MM.1S (cell line): ENCODE measurements at regions not wholly inside any gene's neighbourhood (a gene's known extent, or its start where the extent isn't known, plus 50 kb on each side); places are given as distances from the start of the nearest gene placed in this dataset.

Experiments
- DNase-seq: peaks from one replicate; pipeline ENCODE4 v3.0.0-alpha.2; 2015
- H2AFZ ChIP-seq: fragments of 300-600 bp; sonication (generic); 2 replicates; pipeline ENCODE4 v1.6.0; 2016; ENCODE audit warnings: antibody characterized with exemption, low read length
- H3F3A ChIP-seq: fragments of 300-600 bp; sonication (generic); 2 replicates; pipeline ENCODE4 v1.6.1; 2016; ENCODE audit warnings: mild to moderate bottlenecking, antibody characterized with exemption, low read length, moderate library complexity, mixed read lengths; ENCODE audit not compliant: insufficient read depth
- H3K27ac ChIP-seq: fragments of 300-600 bp; sonication (generic); 2 replicates; pipeline ENCODE4 v1.5.1; 2016; ENCODE audit warnings: mild to moderate bottlenecking, low read length
- H3K27me3 ChIP-seq: fragments of 300-600 bp; sonication (generic); replicated peaks from 2 replicates; pipeline ENCODE4 v1.6.0; 2016; ENCODE audit warnings: low read length; ENCODE audit not compliant: insufficient read depth
- H3K36me3 ChIP-seq: fragments of 300-600 bp; sonication (generic); replicated peaks from 2 replicates; pipeline ENCODE4 v1.6.1; 2016; ENCODE audit warnings: mild to moderate bottlenecking, low read length, mixed read lengths; ENCODE audit not compliant: insufficient read depth
- H3K4me1 ChIP-seq: fragments of 300-600 bp; sonication (generic); 2 replicates; pipeline ENCODE4 v1.6.1; 2016; ENCODE audit warnings: low read length, mixed read lengths
- H3K4me2 ChIP-seq: fragments of 300-600 bp; sonication (generic); 2 replicates; pipeline ENCODE4 v1.6.0; 2016; ENCODE audit warnings: low read depth, low read length
- H3K4me3 ChIP-seq: fragments of 300-600 bp; sonication (generic); 2 replicates; pipeline ENCODE4 v1.5.1; 2016; ENCODE audit warnings: low read length, mixed read lengths
- H3K79me2 ChIP-seq: fragments of 300-600 bp; sonication (generic); 2 replicates; pipeline ENCODE4 v1.6.1; 2016; ENCODE audit warnings: mixed run types, low read length, mixed read lengths
- H3K9ac ChIP-seq: fragments of 300-600 bp; sonication (generic); 2 replicates; pipeline ENCODE4 v1.6.1; 2016; ENCODE audit warnings: low read length, mixed read lengths
- H3K9me2 ChIP-seq: fragments of 300-600 bp; sonication (generic); replicated peaks from 2 replicates; pipeline ENCODE4 v1.6.1; 2016; ENCODE audit warnings: mild to moderate bottlenecking, low read length, mixed read lengths; ENCODE audit not compliant: insufficient read depth
- H3K9me3 ChIP-seq: fragments of 300-600 bp; sonication (generic); replicated peaks from 2 replicates; pipeline ENCODE4 v1.6.1; 2016; ENCODE audit warnings: mild to moderate bottlenecking, low read length, mixed read lengths; ENCODE audit not compliant: insufficient read depth
- H4K20me1 ChIP-seq: fragments of 300-600 bp; sonication (generic); 2 replicates; pipeline ENCODE4 v1.6.1; 2016; ENCODE audit warnings: mild to moderate bottlenecking, low read length, moderate library complexity, mixed read lengths; ENCODE audit not compliant: insufficient read depth
- EZH2 ChIP-seq: fragments of 300-600 bp; sonication (generic); optimal IDR thresholded peaks from 2 replicates; pipeline ENCODE3; 2017; ENCODE audit warnings: low read depth, mild to moderate bottlenecking, antibody characterized with exemption, low read length, mixed read lengths
- EZH2phosphoT487 ChIP-seq: fragments of 300-600 bp; sonication (generic); IDR thresholded peaks from 2 replicates; pipeline ENCODE4 v1.6.1; 2018; ENCODE audit warnings: antibody characterized with exemption, low read length
- TF ChIP-seq, protein P1 (sequence below): fragments of 300-600 bp; sonication (generic); IDR thresholded peaks from 2 replicates; pipeline ENCODE4 v1.5.1; 2016; ENCODE audit warnings: antibody characterized with exemption, low read length, mixed read lengths

DNA sequence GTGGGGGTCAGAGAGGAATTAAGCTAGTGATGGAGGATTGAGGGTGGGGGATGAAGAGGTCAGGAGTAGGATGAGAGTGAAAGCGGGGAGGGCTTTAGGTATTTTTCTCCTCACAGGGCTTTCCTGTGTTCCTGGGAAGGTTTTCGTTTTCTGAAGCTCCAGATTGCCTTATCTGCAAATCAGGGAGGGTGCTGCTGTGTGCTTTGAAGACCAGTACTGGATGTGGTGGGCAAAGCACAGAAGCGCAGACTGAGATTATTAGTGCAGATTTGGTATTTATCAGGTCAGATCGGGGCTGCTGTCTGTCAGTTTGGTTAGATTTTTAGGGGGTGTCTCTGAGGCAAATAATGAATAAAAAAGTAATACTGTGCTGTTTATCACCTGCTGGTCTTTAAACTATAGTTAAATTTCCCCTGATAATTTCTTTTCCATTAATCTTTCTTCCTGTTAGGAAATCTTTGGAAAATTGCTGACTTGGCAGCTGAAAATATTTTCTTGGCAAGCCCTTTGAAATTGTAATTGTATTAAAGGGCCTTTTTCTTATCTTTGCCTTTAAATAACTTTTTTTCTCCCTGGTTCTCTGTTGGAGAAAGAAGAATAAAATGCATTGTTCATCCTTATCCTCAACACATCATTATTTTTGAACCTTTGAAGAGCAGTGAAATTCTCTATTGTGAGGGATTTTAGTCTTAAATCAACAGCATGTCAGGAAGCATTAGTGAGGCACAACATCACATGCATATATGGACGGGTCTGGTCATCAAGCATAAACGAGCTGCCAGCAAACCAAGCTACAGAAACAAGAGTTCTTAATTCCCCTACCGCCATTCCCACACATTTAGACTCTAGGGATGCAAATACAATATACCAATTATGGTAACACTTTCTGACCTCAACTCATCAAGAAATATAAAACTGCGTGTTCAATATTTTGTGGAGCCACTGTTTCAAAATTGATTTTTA is 139.6 kb downstream of the S1PR1 start:
- Histone ChIP-seq H3K79me2 (no peaks in the 10 kb centered on the region), H3K9me2 (no peaks in the 10 kb centered on the region), H3K4me2 (no peak overlapping the region), H3K27ac (no peak overlapping the region), H2AFZ (no peak overlapping the region), H3K27me3 (no peaks in the 10 kb centered on the region), H3K4me1 (no peaks in the 10 kb centered on the region), H3K9me3 (no peaks in the 10 kb centered on the region), H3K9ac (no peak overlapping the region), H3K36me3 (no peaks in the 10 kb centered on the region), H3K4me3 (no peak overlapping the region), H3F3A (no peaks in the 10 kb centered on the region), H4K20me1 (no peaks in the 10 kb centered on the region)
- TF ChIP-seq, protein P1, sequence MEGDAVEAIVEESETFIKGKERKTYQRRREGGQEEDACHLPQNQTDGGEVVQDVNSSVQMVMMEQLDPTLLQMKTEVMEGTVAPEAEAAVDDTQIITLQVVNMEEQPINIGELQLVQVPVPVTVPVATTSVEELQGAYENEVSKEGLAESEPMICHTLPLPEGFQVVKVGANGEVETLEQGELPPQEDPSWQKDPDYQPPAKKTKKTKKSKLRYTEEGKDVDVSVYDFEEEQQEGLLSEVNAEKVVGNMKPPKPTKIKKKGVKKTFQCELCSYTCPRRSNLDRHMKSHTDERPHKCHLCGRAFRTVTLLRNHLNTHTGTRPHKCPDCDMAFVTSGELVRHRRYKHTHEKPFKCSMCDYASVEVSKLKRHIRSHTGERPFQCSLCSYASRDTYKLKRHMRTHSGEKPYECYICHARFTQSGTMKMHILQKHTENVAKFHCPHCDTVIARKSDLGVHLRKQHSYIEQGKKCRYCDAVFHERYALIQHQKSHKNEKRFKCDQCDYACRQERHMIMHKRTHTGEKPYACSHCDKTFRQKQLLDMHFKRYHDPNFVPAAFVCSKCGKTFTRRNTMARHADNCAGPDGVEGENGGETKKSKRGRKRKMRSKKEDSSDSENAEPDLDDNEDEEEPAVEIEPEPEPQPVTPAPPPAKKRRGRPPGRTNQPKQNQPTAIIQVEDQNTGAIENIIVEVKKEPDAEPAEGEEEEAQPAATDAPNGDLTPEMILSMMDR: no peak
- TF ChIP-seq EZH2 (no peak), EZH2phosphoT487 (no peak)
- DNase-seq: no peak

DNA sequence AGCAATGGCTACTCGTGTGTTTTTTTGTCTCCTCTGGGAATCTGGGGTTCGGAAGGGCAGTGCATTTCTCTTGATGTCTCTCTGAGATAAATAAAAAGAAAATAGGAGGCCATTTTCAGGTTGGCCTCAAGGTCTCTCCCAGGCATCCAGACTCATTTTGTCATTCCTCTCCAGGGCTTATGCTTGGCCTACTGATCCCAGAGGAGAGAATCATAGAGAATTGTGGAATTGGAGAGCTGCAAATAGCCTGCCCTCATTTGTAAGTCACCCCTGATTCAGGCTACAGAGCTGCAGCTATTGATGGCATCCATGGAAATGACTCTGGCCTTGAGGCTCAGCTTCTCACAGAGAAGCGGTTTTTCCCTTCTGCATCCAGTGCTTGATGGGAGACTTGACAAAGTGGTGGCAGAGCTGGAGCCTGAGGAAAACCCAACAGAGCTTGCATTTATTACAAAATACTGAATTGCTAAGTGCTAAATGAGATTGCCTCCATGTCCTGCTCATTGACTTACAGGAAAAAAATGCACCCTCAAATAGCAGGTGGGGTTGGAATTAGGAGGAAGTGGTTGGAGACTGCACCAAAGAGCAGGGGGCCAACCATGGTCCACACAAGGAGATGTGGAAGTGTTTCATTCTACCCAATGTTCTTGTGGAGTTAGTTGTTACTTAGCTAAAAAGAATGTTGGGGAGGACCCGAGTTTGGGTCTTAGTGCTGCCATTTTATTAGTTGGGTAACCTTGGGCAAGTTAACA is 140.4 kb downstream of the S1PR1 start:
- Histone ChIP-seq H3K4me3 (no peak overlapping the region), H3K9ac (no peak overlapping the region), H3K36me3 (no peaks in the 10 kb centered on the region), H3K9me3 (no peaks in the 10 kb centered on the region), H3K79me2 (no peaks in the 10 kb centered on the region), H3K9me2 (no peaks in the 10 kb centered on the region), H2AFZ (no peak overlapping the region), H4K20me1 (no peaks in the 10 kb centered on the region), H3K4me2 (no peak overlapping the region), H3K4me1 (no peaks in the 10 kb centered on the region), H3K27me3 (no peaks in the 10 kb centered on the region), H3K27ac (no peak overlapping the region), H3F3A (no peaks in the 10 kb centered on the region)
- TF ChIP-seq, protein P1: no peak
- TF ChIP-seq EZH2phosphoT487 (no peak), EZH2 (no peak)
- DNase-seq: no peak

DNA sequence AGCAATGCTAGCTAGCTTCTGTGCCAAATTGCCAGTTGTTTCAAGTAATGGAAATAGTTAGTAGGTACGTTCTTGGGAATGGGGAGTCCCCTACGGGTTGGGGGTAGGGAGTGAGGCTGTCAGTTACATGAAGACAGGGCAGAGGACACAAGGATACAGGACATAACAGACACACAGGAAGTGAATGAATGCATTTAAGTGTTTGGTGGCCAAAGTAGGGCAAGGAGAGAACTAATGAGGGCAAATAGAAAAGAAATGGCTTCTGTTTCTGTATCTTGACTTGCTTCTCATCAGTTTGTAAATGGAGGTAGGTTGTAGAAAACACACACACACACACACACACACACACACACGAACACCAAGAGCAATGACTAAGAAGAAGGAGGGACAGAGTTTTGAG is 142.2 kb downstream of the S1PR1 start:
- no peak overlapping the region for H3K4me3 ChIP-seq
- TF ChIP-seq EZH2: no peak
- TF ChIP-seq, protein P1: no peak
- no peaks in the 10 kb centered on the region for H3K36me3 ChIP-seq
- H3K4me2 ChIP-seq: no peak overlapping the region
- H4K20me1 ChIP-seq: no peaks in the 10 kb centered on the region
- H3K27me3 ChIP-seq: no peaks in the 10 kb centered on the region
- no peaks in the 10 kb centered on the region for H3K9me2 ChIP-seq
- H3K9me3 ChIP-seq: no peaks in the 10 kb centered on the region
- no peaks in the 10 kb centered on the region for H3K4me1 ChIP-seq
- no peak overlapping the region for H2AFZ ChIP-seq
- no peak overlapping the region for H3K9ac ChIP-seq
- H3F3A ChIP-seq: no peaks in the 10 kb centered on the region
- no peak for DNase-seq
- no peak overlapping the region for H3K27ac ChIP-seq
- H3K79me2 ChIP-seq: no peaks in the 10 kb centered on the region
